Neural crest cell (in vitro differentiated cells): ENCODE measurements at regions not wholly inside any gene's neighbourhood (a gene's known extent, or its start where the extent isn't known, plus 50 kb on each side); places are given as distances from the start of the nearest gene placed in this dataset.

Experiments used
- DNase-seq: peaks from one replicate; pipeline ENCODE4 v3.0.0; 2021; ENCODE audit warnings: low read depth, mixed read lengths, low spot score
- H3K27ac Mint-ChIP-seq: one replicate; pipeline ENCODE4 v1.8.0; 2021; ENCODE audit warnings: mild to moderate bottlenecking, mixed read lengths; ENCODE audit not compliant: unreplicated experiment
- H3K27me3 Mint-ChIP-seq: 2 replicates; pipeline ENCODE4 v1.8.0; 2021; ENCODE audit warnings: low read depth, mild to moderate bottlenecking, mixed read lengths
- H3K36me3 Mint-ChIP-seq: 2 replicates; pipeline ENCODE4 v1.8.0; 2021; ENCODE audit warnings: low read depth, mild to moderate bottlenecking, mixed read lengths
- H3K4me1 Mint-ChIP-seq: 2 replicates; pipeline ENCODE4 v1.8.0; 2021; ENCODE audit warnings: mixed read lengths
- H3K4me3 Mint-ChIP-seq: one replicate; pipeline ENCODE4 v1.8.0; 2021; ENCODE audit warnings: mild to moderate bottlenecking, mixed read lengths
- H3K9me3 Mint-ChIP-seq: 2 replicates; pipeline ENCODE4 v1.8.0; 2021; ENCODE audit warnings: mixed read lengths
- CTCF ChIP-seq: fragments of 200-600 bp; sonication (generic); conservative IDR thresholded peaks from 2 replicates; pipeline ENCODE4 v1.5.0; 2021; ENCODE audit warnings: antibody characterized with exemption, mild to moderate bottlenecking

DNA sequence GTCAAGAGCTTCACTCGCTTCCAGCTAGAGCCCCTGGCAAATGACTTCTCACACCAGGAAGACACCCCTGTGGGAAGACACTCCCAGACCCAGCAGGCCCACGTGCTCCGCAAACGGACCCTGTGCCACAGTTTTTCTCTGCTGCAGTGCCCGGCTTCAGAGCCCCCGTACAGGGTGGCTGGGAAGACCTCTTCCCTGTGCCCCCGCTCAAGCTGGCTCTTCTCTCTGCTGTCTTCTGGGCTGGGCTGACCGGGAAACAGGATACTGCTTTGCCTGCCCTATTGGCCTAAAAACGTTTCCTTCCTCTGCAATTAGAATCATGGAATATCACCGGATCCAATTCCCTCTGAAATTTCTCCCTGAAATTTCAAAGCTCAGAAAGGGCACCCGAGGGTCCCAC is 63.7 kb upstream of the CRHR1 start:
- DNase-seq = no peak
- no peak for TF ChIP-seq CTCF
- no peaks in the 10 kb centered on the region for H3K36me3 Mint-ChIP-seq
- no peak overlapping the region for H3K4me3 Mint-ChIP-seq
- peaks cover 2% of the 10 kb centered on the region for H3K9me3 Mint-ChIP-seq
- peaks cover 60% of the 10 kb centered on the region for H3K27me3 Mint-ChIP-seq
- no peak overlapping the region for H3K27ac Mint-ChIP-seq
- H3K4me1 Mint-ChIP-seq = peaks cover 5% of the 10 kb centered on the region

GRCh38 chr17:45722161-45722560 is 62.0 kb upstream of the CRHR1 start:
- Mint-ChIP-seq H3K9me3 (peaks cover 2% of the 10 kb centered on the region), H3K27ac (no peak overlapping the region), H3K27me3 (peaks cover 69% of the 10 kb centered on the region), H3K4me3 (no peak overlapping the region), H3K4me1 (no peaks in the 10 kb centered on the region), H3K36me3 (no peaks in the 10 kb centered on the region)
- peak; percentile 55 for TF ChIP-seq CTCF
- DNase-seq = peak; percentile 41

DNA sequence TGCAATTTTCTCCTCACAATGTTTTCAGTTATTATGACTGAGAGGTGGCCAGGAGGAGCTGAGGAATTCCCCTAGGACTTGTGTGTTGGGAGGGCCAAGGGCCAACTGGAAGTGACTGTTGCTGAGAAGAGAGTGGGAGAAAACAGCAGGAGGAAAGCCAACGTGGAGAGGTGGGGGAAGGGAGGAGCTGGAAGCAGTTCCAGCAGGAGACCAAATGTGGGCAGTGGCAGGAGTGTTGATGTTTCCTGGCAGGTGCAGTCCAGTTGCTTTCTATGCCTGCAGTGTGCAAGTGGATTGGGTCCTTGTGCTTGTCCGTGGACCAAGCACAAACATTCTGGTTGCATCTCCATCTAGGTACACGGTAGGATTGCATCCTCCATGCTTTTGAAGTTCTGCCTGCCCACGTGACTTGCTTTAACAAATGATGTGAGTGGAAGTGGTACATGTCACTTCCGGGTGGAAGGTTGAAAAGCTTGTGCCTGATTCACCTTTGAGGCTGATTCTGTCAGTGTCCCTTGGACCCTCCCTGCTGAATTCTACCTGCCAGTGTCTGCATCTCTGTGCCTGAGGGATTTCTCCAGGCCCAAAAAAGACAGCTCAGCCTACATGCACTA is 54.7 kb upstream of the CRHR1 start:
- H3K27ac Mint-ChIP-seq = peak overlapping the region; percentile 64
- peaks cover 8% of the 10 kb centered on the region for H3K9me3 Mint-ChIP-seq
- no peaks in the 10 kb centered on the region for H3K4me1 Mint-ChIP-seq
- TF ChIP-seq CTCF = no peak
- no peak for DNase-seq
- H3K27me3 Mint-ChIP-seq = peaks cover 54% of the 10 kb centered on the region
- no peaks in the 10 kb centered on the region for H3K36me3 Mint-ChIP-seq
- no peak overlapping the region for H3K4me3 Mint-ChIP-seq

DNA sequence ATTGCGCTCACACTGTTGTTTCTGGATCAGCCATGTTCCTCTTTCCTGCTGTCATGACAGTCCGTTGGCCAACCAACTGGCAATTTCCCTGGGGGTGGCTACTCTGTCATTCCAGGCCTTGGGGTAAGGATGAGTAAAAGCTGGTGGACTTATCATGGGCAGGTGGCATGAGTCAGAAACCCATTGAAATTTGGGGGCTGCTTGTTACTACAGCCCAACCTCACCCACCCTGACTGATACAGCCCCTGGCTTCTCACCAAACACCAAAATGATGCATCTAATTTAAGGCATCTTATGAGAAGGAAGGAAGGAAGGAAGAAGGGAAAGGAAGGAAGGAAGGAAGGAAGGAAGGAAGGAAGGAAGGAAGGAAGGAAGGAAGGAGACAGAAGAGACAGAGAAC is 53.9 kb upstream of the CRHR1 start:
- TF ChIP-seq CTCF = no peak
- no peak for DNase-seq
- Mint-ChIP-seq H3K36me3 (no peaks in the 10 kb centered on the region), H3K4me1 (no peaks in the 10 kb centered on the region), H3K27me3 (peaks cover 52% of the 10 kb centered on the region), H3K4me3 (no peak overlapping the region), H3K27ac (no peak overlapping the region), H3K9me3 (peaks cover 8% of the 10 kb centered on the region)

DNA sequence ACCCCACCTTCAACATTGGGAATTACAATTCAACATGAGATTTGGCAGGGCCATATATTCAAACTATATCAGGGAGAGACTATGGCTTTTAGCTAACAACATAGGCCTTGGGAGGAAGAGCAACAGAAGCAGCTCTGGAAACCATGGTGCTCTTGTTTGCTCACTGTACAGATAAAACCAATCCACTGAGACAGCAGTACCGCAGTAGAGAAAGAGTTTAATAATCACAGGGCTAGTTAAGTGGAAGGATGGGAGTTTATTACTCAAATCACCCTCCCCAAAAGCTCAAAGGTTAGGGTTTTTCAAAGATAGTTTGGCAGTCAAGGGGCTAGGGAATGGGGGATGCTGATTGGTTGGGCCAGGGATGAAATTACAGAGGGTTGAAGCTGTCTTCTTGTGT is 52.7 kb upstream of the CRHR1 start:
- H3K27me3 Mint-ChIP-seq = peaks cover 49% of the 10 kb centered on the region
- no peak for DNase-seq
- H3K4me1 Mint-ChIP-seq = no peaks in the 10 kb centered on the region

More for the DNA sequence above, 52.7 kb upstream of the CRHR1 start:
- Mint-ChIP-seq H3K4me3 (no peak overlapping the region), H3K27ac (no peak overlapping the region), H3K36me3 (no peaks in the 10 kb centered on the region), H3K9me3 (peaks cover 8% of the 10 kb centered on the region)
- no peak for TF ChIP-seq CTCF
